Neuronal stem cell (in vitro differentiated cells): ENCODE measurements at regions not wholly inside any gene's neighbourhood (a gene's known extent, or its start where the extent isn't known, plus 50 kb on each side); places are given as distances from the start of the nearest gene placed in this dataset.
"Not testable (repeated sequence)": the region's sequence is repeated elsewhere in the genome, so short reads cannot be mapped to it uniquely, and the experiment has no call there.

Experiments
- DNase-seq: peaks from one replicate; pipeline ENCODE4 v3.0.0-alpha.2; 2013; ENCODE audit warnings: low spot score
- H2AFZ ChIP-seq: one replicate; pipeline ENCODE4 v1.6.1; 2013; ENCODE audit warnings: mild to moderate bottlenecking, low read length, inconsistent platforms
- H2AK5ac ChIP-seq: 2 replicates; pipeline ENCODE4 v1.6.1; 2013; ENCODE audit warnings: low read depth, mild to moderate bottlenecking, inconsistent platforms, low read length, moderate library complexity, mixed read lengths
- H2BK120ac ChIP-seq: 2 replicates; pipeline ENCODE4 v1.6.1; 2013; ENCODE audit warnings: low read depth, mild to moderate bottlenecking, inconsistent platforms, low read length, moderate library complexity, mixed read lengths
- H2BK12ac ChIP-seq: one replicate; pipeline ENCODE4 v1.6.1; 2013; ENCODE audit warnings: low read length, inconsistent platforms
- H2BK15ac ChIP-seq: 2 replicates; pipeline ENCODE4 v1.6.1; 2013; ENCODE audit warnings: mild to moderate bottlenecking, low read length, inconsistent platforms, mixed read lengths
- H2BK5ac ChIP-seq: one replicate; pipeline ENCODE4 v1.6.1; 2013; ENCODE audit warnings: inconsistent platforms, mild to moderate bottlenecking, low read length, moderate library complexity
- H3K14ac ChIP-seq: one replicate; pipeline ENCODE4 v1.6.1; 2013; ENCODE audit warnings: low read length, inconsistent platforms
- H3K18ac ChIP-seq: 2 replicates; pipeline ENCODE4 v1.6.1; 2013; ENCODE audit warnings: low read length, inconsistent platforms
- H3K23ac ChIP-seq: 2 replicates; pipeline ENCODE4 v1.6.1; 2013; ENCODE audit warnings: low read depth, mild to moderate bottlenecking, mixed read lengths, low read length, inconsistent platforms; ENCODE audit not compliant: poor library complexity
- H3K27ac ChIP-seq: replicated peaks from 3 replicates; pipeline ENCODE4 v1.5.1; 2013; ENCODE audit warnings: low read length, inconsistent platforms
- H3K27me3 ChIP-seq, 3 experiments: 2 replicates each; pipeline ENCODE4 v1.6.1; 2013; ENCODE audit warnings: low read length in 3 of 3, mild to moderate bottlenecking in 2 of 3, inconsistent platforms in 1 of 3, low read depth in 1 of 3, mixed read lengths in 1 of 3, moderate library complexity in 1 of 3; ENCODE audit not compliant: control insufficient read depth in 3 of 3, insufficient read depth in 3 of 3
- H3K36me3 ChIP-seq, 2 donors: replicated peaks in 1 of 2; 2 replicates each; pipeline ENCODE4 v1.6.1; 2013; ENCODE audit warnings: low read length in 2 of 2; ENCODE audit not compliant: control insufficient read depth in 2 of 2, insufficient read depth in 2 of 2
- H3K4ac ChIP-seq: 2 replicates; pipeline ENCODE4 v1.6.1; 2013; ENCODE audit warnings: inconsistent platforms, mild to moderate bottlenecking, low read length, moderate library complexity
- H3K4me1 ChIP-seq, 2 donors: 1 replicate in 1 of 2; 2 replicates in 1 of 2; pipeline ENCODE4 v1.6.1; 2013; ENCODE audit warnings: low read length in 2 of 2, low read depth in 1 of 2; ENCODE audit not compliant: control insufficient read depth in 2 of 2, insufficient read depth in 1 of 2
- H3K4me2 ChIP-seq: one replicate; pipeline ENCODE4 v1.6.1; 2013; ENCODE audit warnings: mild to moderate bottlenecking, low read length, inconsistent platforms; ENCODE audit not compliant: insufficient read depth, poor library complexity, severe bottlenecking
- H3K4me3 ChIP-seq, 2 donors: 2 replicates each; pipeline ENCODE4 v1.5.1; 2013; ENCODE audit warnings: low read length in 2 of 2, mild to moderate bottlenecking in 2 of 2, inconsistent platforms in 1 of 2, moderate library complexity in 1 of 2
- H3K79me1 ChIP-seq: one replicate; pipeline ENCODE4 v1.6.1; 2013; ENCODE audit warnings: low read depth, mild to moderate bottlenecking, inconsistent platforms, low read length, moderate library complexity
- H3K9ac ChIP-seq: one replicate; pipeline ENCODE4 v1.6.1; 2013; ENCODE audit warnings: mild to moderate bottlenecking, low read depth, low read length, inconsistent platforms; ENCODE audit not compliant: poor library complexity
- H3K9me3 ChIP-seq, 2 donors: replicated peaks in 1 of 2; 2 replicates each; pipeline versions ENCODE3 to v1.6.1; 2013; ENCODE audit warnings: low read length in 2 of 2, mild to moderate bottlenecking in 2 of 2, inconsistent platforms in 1 of 2, low read depth in 1 of 2, mixed read lengths in 1 of 2, moderate library complexity in 1 of 2; ENCODE audit not compliant: control insufficient read depth in 2 of 2, insufficient read depth in 1 of 2
- H4K8ac ChIP-seq: one replicate; pipeline ENCODE4 v1.6.1; 2013; ENCODE audit warnings: low read depth, mild to moderate bottlenecking, inconsistent platforms, low read length, moderate library complexity
- H4K91ac ChIP-seq: one replicate; pipeline ENCODE4 v1.6.1; 2013; ENCODE audit warnings: low read length, low read depth, mild to moderate bottlenecking, inconsistent platforms; ENCODE audit not compliant: poor library complexity
- WGBS, 2 donors: extraction: QIAGEN DNeasy Blood & Tissue Kit; methylation state at CpG; one replicate each; pipeline ENCODE4 v1.1.7; 2013; ENCODE audit warnings: missing lambda C conversion rate in 2 of 2, mixed read lengths in 1 of 2; ENCODE audit not compliant: insufficient read length in 2 of 2, insufficient replicate concordance in 1 of 2; ENCODE audit errors: extremely low coverage in 2 of 2; 5-methylcytosine and 5-hydroxymethylcytosine counted together

- H3K14ac ChIP-seq, H4K91ac ChIP-seq: not testable (repeated sequence)
Observed at GRCh38 chr4:13825822-13826221, 198.3 kb upstream of the BOD1L1 start.

GRCh38 chr4:13829457-13829856, 201.9 kb upstream of the BOD1L1 start:
- no peak overlapping the region for H2AK5ac ChIP-seq
- no peak overlapping the region for H2BK12ac ChIP-seq
- no peak overlapping the region for H3K27ac ChIP-seq
- H3K36me3 ChIP-seq: no peaks in the 10 kb centered on the region
- H2BK5ac ChIP-seq: no peak overlapping the region
- no peaks in the 10 kb centered on the region for H3K4me1 ChIP-seq
- H2AFZ ChIP-seq: no peak overlapping the region
- no peak overlapping the region for H3K14ac ChIP-seq
- no peaks in the 10 kb centered on the region for H3K27me3 ChIP-seq
- no peak overlapping the region for H2BK120ac ChIP-seq
- H3K23ac ChIP-seq: no peak overlapping the region
- no peaks in the 10 kb centered on the region for H3K79me1 ChIP-seq
- no peak overlapping the region for H3K4me3 ChIP-seq
- H4K91ac ChIP-seq: no peak overlapping the region
- no CpG with 5 or more reads among the region's 3 CpGs for WGBS, 2 donors
- DNase-seq: no peak
- no peak overlapping the region for H2BK15ac ChIP-seq
- no peak overlapping the region for H4K8ac ChIP-seq
- no peak overlapping the region for H3K9ac ChIP-seq
- H3K9me3 ChIP-seq: no peaks in the 10 kb centered on the region
- no peak overlapping the region for H3K4ac ChIP-seq
- no peak overlapping the region for H3K4me2 ChIP-seq
- no peak overlapping the region for H3K18ac ChIP-seq

More at GRCh38 chr4:13825822-13826221, 198.3 kb upstream of the BOD1L1 start:
- not testable (repeated sequence) for H3K4me3 ChIP-seq, H3K36me3 ChIP-seq, H3K18ac ChIP-seq, H3K23ac ChIP-seq, DNase-seq, H3K9ac ChIP-seq, H2BK15ac ChIP-seq, H2BK120ac ChIP-seq, H3K27me3 ChIP-seq, H2AK5ac ChIP-seq, H3K4ac ChIP-seq, H3K79me1 ChIP-seq, H2BK5ac ChIP-seq, H3K4me1 ChIP-seq, H4K8ac ChIP-seq, H2AFZ ChIP-seq, H3K27ac ChIP-seq, H3K9me3 ChIP-seq, H3K4me2 ChIP-seq, H2BK12ac ChIP-seq

- Histone ChIP-seq H2BK5ac (no peak overlapping the region), H3K9me3 (no peaks in the 10 kb centered on the region), H3K27me3 (no peaks in the 10 kb centered on the region), H3K23ac (no peak overlapping the region), H3K14ac (no peak overlapping the region), H4K8ac (no peak overlapping the region), H3K4me1 (no peaks in the 10 kb centered on the region), H3K36me3 (no peaks in the 10 kb centered on the region), H3K9ac (no peak overlapping the region), H3K18ac (peak overlapping the region; percentile 52), H3K4ac (no peak overlapping the region), H2BK15ac (no peak overlapping the region), H3K27ac (no peak overlapping the region), H2BK12ac (no peak overlapping the region), H2AFZ (no peak overlapping the region), H3K4me2 (no peak overlapping the region), H4K91ac (no peak overlapping the region), H2AK5ac (no peak overlapping the region), H3K79me1 (no peaks in the 10 kb centered on the region), H3K4me3 (no peak overlapping the region), H2BK120ac (no peak overlapping the region)
- WGBS, 2 donors: no CpG with 5 or more reads among the region's 5 CpGs
- no peak for DNase-seq
Observed at GRCh38 chr4:13830449-13830848, 202.9 kb upstream of the BOD1L1 start.

GRCh38 chr4:13833171-13833804, 205.8 kb upstream of the BOD1L1 start:
- no peak overlapping the region for H3K27ac ChIP-seq
- H3K23ac ChIP-seq: no peak overlapping the region
- WGBS, 2 donors: no CpG with 5 or more reads among the region's 4 CpGs
- no peaks in the 10 kb centered on the region for H3K9me3 ChIP-seq
- no peak overlapping the region for H2AFZ ChIP-seq
- no peak overlapping the region for H3K9ac ChIP-seq
- H3K14ac ChIP-seq: no peak overlapping the region
- H2AK5ac ChIP-seq: no peak overlapping the region
- H4K91ac ChIP-seq: no peak overlapping the region
- no peaks in the 10 kb centered on the region for H3K36me3 ChIP-seq
- H2BK120ac ChIP-seq: no peak overlapping the region
- H3K4me2 ChIP-seq: no peak overlapping the region
- no peak overlapping the region for H3K4me3 ChIP-seq
- H2BK15ac ChIP-seq: no peak overlapping the region
- H2BK5ac ChIP-seq: no peak overlapping the region
- no peak overlapping the region for H3K4ac ChIP-seq
- no peaks in the 10 kb centered on the region for H3K79me1 ChIP-seq
- H3K27me3 ChIP-seq: no peaks in the 10 kb centered on the region
- no peak for DNase-seq
- H2BK12ac ChIP-seq: no peak overlapping the region
- no peak overlapping the region for H3K18ac ChIP-seq
- no peak overlapping the region for H4K8ac ChIP-seq
- H3K4me1 ChIP-seq: no peaks in the 10 kb centered on the region
